SJSA1 (cell line): ENCODE measurements at regions not wholly inside any gene's neighbourhood (a gene's known extent, or its start where the extent isn't known, plus 50 kb on each side); places are given as distances from the start of the nearest gene placed in this dataset.
"Not testable (repeated sequence)": the region's sequence is repeated elsewhere in the genome, so short reads cannot be mapped to it uniquely, and the experiment has no call there.

ENCODE experiments used
- DNase-seq, 2 experiments: peaks; one replicate each; pipeline ENCODE4 v3.0.0-alpha.2; 2015 to 2020; ENCODE audit warnings: low spot score in 2 of 2, low read depth in 1 of 2
- H3K27ac ChIP-seq: fragments of 250-450 bp; sonication (Bioruptor Pico); 2 replicates; pipeline ENCODE4 v1.5.1; 2020; ENCODE audit warnings: mild to moderate bottlenecking, moderate library complexity
- H3K27me3 ChIP-seq: fragments of 250-450 bp; sonication (Bioruptor Pico); replicated peaks from 2 replicates; pipeline ENCODE4 v1.5.1; 2020; ENCODE audit warnings: mild to moderate bottlenecking, moderate library complexity
- H3K36me3 ChIP-seq: fragments of 250-450 bp; sonication (Bioruptor Pico); 2 replicates; pipeline ENCODE4 v1.5.1; 2020; ENCODE audit warnings: mild to moderate bottlenecking
- H3K4me1 ChIP-seq: fragments of 250-450 bp; sonication (Bioruptor Pico); replicated peaks from 2 replicates; pipeline ENCODE4 v1.6.1; 2021; ENCODE audit warnings: mild to moderate bottlenecking
- H3K4me3 ChIP-seq: fragments of 250-450 bp; sonication (Bioruptor Pico); 2 replicates; pipeline ENCODE4 v1.5.1; 2020; ENCODE audit warnings: mild to moderate bottlenecking
- H3K9me3 ChIP-seq: fragments of 250-450 bp; sonication (Bioruptor Pico); replicated peaks from 2 replicates; pipeline ENCODE4 v1.5.1; 2020; ENCODE audit warnings: mild to moderate bottlenecking

DNA sequence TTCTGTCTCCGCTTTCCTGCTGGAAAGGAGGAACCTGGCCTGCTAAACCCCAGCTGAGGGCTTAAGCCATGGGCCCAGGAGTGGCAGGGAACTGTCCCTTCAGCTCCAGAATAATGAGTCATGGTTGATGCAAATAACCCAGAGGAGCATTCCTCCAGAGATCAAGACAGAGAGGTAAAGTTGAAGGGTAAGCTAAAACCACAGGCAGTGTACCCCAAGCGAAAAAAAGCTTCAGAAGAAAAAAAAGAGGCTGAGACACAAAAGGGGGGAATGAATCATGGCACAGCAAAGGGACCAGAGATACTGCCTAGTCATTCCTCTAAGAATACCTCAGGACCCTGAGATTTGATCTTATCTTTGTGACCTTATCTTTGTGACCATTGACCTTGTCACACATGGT is 199.5 kb upstream of the TAS2R1 start:
- Histone ChIP-seq H3K36me3 (no peaks in the 10 kb centered on the region), H3K9me3 (no peaks in the 10 kb centered on the region), H3K27ac (no peak overlapping the region), H3K4me3 (no peak overlapping the region), H3K4me1 (no peaks in the 10 kb centered on the region; the same call in 1 of the 2 replicates), H3K27me3 (no peaks in the 10 kb centered on the region)
- peak in 1 of 2 experiments; percentile 14 for DNase-seq

DNA sequence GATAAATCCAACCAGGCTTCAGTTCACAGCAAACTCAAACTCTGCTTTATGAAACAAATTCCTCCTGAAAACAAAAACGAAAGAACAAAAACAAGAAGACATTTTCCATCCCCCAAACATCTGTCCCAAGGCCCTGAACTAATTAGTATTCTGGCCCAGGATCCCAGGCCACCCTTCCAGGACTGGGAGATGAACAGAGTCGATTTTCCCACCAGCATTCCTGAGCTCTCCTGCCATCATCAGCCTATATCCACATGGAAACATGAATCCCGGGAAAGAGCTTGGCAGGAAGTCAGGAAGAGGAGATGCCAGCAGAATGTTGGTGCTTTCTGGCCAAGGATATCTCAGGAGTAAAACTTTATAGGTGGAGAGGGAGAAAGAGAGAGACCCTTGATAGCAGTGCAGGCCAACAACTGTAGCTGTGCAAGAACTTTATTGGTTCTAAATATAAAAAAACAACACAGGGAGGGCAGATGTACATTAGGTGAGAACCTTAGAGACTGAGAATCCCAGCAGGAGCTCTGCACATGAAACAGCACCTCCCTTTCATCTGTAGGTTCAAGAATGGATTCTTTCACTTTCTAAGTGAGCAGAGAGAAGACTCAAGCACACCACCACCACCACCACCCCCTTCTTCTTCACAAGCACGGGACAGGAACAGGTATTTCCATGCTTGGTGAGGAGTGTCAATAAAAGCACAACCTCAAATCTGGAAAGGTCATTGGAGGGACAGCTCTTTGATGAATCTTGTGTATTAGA is 190.7 kb upstream of the TAS2R1 start:
- H3K27me3 ChIP-seq: no peaks in the 10 kb centered on the region
- no peaks in the 10 kb centered on the region for H3K9me3 ChIP-seq
- no peaks in the 10 kb centered on the region for H3K4me1 ChIP-seq
- DNase-seq: no peak
- no peaks in the 10 kb centered on the region for H3K36me3 ChIP-seq
- H3K27ac ChIP-seq: no peak overlapping the region
- H3K4me3 ChIP-seq: no peak overlapping the region

DNA sequence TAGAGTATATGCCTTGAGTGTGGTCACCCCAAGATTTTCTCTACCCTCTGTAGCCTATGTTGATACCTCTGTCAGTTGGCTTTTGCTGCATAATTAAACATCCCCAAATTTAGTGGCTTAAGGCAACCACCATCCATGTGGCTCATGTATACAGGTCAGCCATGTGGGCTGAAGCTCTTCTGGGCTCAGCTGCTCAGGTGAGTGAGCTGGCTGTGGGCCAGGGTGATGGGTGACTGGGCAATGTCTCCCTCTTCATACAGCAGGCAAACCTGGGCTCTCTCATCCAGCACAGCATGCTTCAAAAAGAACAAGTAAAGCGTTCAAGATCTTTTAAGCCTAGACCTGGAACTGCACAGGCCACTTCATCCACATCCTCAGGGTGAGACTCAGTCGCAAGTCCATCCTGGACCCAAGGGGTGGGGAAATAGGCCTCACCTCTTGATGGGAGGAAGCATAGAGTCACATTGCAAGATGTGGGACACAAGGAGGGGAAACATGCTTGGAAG is 188.2 kb upstream of the TAS2R1 start:
- no peaks in the 10 kb centered on the region for H3K9me3 ChIP-seq
- H3K4me1 ChIP-seq: no peaks in the 10 kb centered on the region
- no peaks in the 10 kb centered on the region for H3K27me3 ChIP-seq
- H3K27ac ChIP-seq: no peak overlapping the region
- no peaks in the 10 kb centered on the region for H3K36me3 ChIP-seq
- H3K4me3 ChIP-seq: no peak overlapping the region
- DNase-seq: no peak

DNA sequence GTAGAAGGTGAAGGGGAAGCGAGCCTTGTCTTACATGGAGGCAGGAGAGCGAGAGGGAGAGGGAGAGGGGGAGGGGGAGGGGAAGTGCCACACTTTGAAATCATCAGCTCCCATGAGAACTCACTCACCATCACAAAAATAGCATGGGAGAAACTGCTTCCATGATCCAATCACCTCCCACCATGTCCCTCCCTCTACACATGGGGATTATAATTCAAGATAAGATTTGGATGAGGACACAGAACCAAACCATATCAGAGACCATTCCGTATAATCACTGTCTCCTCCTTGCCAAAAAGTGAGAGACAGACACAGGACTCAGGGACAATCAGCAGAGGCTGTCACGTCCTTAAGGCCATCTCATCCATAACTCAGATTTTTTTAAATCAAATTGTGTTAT is 187.7 kb upstream of the TAS2R1 start:
- Histone ChIP-seq H3K4me3 (no peak overlapping the region), H3K27ac (no peak overlapping the region), H3K4me1 (no peaks in the 10 kb centered on the region), H3K9me3 (no peaks in the 10 kb centered on the region), H3K27me3 (no peaks in the 10 kb centered on the region), H3K36me3 (no peaks in the 10 kb centered on the region)
- DNase-seq: no peak

DNA sequence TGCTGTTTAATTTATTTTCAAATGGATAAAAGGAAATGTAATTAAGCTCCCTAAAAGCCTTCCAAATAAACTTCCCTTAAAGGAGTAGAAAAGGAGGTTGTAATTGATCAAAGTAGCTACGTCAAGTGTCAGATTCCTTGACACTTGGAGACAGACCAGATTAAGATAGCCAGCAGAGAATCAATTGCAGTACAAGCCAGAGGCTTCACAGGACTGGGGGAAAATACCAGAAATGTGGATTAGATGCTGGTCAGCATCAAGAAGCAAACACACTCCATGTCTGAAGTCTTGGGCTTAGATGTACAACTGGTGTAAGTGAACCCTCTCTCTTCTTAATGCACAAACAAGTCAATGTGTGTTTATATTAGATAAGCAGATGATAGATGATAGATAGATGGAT is 184.9 kb upstream of the TAS2R1 start:
- Histone ChIP-seq H3K36me3 (no peaks in the 10 kb centered on the region), H3K4me1 (no peaks in the 10 kb centered on the region)
- no peak for DNase-seq

DNA sequence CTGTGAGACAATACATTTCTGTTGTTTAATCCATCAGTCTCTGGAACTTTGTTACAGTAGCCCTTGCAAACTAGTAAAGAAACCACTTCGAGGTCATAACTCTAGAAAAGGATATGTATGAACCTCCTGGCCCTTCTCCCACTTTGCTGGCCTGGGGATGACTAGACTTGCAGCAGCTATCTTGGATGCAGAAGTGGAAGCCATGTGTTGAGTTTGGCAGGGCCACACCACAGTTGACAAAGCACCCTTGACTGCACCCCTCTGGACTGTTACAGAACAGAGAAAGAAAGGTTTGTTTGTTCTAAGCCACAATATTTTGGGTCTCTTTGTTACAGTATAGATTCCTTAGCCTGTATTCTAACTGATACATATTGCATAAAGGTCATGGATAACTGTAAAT is 183.2 kb upstream of the TAS2R1 start:
- no peaks in the 10 kb centered on the region for H3K27me3 ChIP-seq
- DNase-seq: no peak
- H3K4me1 ChIP-seq: no peaks in the 10 kb centered on the region
- no peaks in the 10 kb centered on the region for H3K36me3 ChIP-seq
- no peak overlapping the region for H3K27ac ChIP-seq
- H3K9me3 ChIP-seq: no peaks in the 10 kb centered on the region
- H3K4me3 ChIP-seq: no peak overlapping the region

More for the DNA sequence above, 184.9 kb upstream of the TAS2R1 start:
- Histone ChIP-seq H3K27ac (no peak overlapping the region), H3K9me3 (no peaks in the 10 kb centered on the region), H3K4me3 (no peak overlapping the region), H3K27me3 (no peaks in the 10 kb centered on the region)

DNA sequence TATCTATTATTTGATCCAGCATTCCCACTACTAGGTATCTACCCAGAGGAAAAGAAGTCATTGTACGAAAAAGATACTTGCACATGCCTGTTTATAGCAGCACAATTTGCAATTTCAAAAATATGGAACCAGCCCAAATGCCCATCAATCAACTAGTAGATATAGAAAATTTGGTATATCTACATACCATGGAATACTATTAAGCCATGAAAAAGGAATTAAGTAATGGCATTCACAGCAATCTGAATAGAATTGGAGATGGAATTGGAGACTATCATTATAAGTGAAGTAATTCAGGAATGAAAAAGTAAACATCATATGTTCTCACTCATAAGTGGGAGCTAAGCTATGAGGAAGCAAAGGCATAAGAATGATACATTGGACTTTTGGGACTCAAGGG is 177.2 kb upstream of the TAS2R1 start:
- H3K4me3 ChIP-seq, H3K4me1 ChIP-seq, H3K27ac ChIP-seq, H3K27me3 ChIP-seq, DNase-seq, H3K36me3 ChIP-seq, H3K9me3 ChIP-seq: not testable (repeated sequence)

DNA sequence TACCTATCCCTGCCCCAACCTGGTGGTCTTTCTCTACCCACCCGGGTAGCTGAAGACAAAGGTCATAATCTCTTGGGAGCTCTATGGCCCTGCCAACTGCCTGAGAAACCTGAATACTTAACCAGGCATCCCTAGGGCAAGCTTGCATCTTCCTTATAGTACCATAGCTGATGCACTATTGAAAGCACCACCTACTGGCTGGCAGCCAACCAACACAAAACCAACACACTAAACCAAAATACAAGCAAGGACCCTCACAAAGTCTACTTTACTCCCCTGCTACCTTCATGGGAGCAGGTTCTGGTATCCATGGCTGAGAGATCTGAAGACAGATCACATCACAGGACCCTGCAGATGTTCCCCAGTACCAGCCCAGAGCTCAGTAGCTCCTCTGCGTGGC is 171.8 kb upstream of the TAS2R1 start:
- Histone ChIP-seq H3K4me3 (no peak overlapping the region), H3K4me1 (no peaks in the 10 kb centered on the region), H3K27me3 (no peaks in the 10 kb centered on the region), H3K27ac (no peak overlapping the region), H3K9me3 (0 out of 2 replicates have a peak, but pooled peaks cover 2% of the 10 kb centered on the region), H3K36me3 (no peaks in the 10 kb centered on the region)
- DNase-seq: no peak

DNA sequence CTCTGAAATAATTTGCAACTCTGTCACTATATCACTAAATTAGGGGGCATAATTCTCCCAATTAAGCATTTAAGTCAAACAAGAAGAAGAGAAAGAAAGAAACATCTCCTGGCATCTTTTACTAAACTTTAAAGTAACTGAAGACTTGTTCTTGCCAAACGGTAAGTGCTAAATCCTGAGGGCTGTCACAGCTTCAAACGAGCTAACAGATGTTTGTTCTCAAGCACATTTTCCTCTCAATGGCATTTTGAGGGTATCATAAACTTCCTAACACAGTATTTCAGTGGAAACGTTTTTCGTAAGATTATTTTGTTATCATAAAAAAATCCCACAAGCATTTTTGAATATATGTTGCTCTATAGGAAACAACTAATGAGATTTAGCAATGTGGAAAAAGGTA is 169.5 kb upstream of the TAS2R1 start:
- DNase-seq: no peak
- H3K4me1 ChIP-seq: no peaks in the 10 kb centered on the region
- no peaks in the 10 kb centered on the region for H3K36me3 ChIP-seq
- H3K4me3 ChIP-seq: no peak overlapping the region
- H3K27me3 ChIP-seq: no peaks in the 10 kb centered on the region
- H3K9me3 ChIP-seq: 0 out of 2 replicates have a peak, but pooled peaks cover 2% of the 10 kb centered on the region
- H3K27ac ChIP-seq: no peak overlapping the region

DNA sequence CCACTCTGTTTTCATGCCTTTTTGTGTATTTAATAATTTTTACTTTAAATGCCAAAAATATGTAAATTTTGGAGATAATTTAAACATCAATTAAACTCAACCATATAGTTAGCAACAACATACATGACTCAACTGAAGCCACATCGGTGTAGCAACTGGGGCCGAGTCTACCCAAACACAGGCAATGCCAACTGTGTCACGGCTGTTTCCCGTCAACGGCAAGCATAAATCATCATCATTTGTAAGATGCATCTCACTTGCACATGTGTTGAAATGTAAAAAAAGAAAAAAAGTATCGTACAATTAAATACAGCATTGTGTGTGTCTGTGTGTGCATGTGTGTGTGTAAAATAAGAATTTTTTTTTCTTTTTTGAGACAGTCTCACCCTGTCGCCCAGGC is 160.1 kb upstream of the TAS2R1 start:
- Histone ChIP-seq H3K4me3 (no peak overlapping the region), H3K36me3 (no peaks in the 10 kb centered on the region), H3K27ac (no peak overlapping the region), H3K4me1 (no peaks in the 10 kb centered on the region), H3K9me3 (no peaks in the 10 kb centered on the region), H3K27me3 (no peaks in the 10 kb centered on the region)
- no peak for DNase-seq

DNA sequence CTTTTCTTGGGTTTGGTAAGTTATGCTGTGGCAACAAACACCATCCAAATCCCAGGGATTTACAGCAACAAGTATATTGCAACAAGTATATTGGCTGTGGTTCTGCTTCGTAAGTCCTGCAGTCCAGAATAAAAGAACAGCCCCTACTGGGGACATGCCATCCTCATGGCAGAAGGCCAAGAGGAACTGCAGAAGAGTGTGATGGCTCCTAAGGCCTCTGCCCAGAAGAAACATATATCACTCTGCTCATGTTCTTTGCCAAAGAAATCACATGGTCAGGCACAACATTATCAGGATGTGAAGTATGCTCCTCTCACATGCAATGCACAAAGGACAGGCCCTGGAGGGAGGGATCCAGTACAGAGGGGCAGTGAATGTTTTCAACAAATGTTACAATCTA is 159.6 kb upstream of the TAS2R1 start:
- Histone ChIP-seq H3K9me3 (no peaks in the 10 kb centered on the region), H3K4me3 (no peak overlapping the region), H3K27me3 (no peaks in the 10 kb centered on the region), H3K27ac (no peak overlapping the region), H3K4me1 (no peaks in the 10 kb centered on the region), H3K36me3 (no peaks in the 10 kb centered on the region)
- DNase-seq: no peak

DNA sequence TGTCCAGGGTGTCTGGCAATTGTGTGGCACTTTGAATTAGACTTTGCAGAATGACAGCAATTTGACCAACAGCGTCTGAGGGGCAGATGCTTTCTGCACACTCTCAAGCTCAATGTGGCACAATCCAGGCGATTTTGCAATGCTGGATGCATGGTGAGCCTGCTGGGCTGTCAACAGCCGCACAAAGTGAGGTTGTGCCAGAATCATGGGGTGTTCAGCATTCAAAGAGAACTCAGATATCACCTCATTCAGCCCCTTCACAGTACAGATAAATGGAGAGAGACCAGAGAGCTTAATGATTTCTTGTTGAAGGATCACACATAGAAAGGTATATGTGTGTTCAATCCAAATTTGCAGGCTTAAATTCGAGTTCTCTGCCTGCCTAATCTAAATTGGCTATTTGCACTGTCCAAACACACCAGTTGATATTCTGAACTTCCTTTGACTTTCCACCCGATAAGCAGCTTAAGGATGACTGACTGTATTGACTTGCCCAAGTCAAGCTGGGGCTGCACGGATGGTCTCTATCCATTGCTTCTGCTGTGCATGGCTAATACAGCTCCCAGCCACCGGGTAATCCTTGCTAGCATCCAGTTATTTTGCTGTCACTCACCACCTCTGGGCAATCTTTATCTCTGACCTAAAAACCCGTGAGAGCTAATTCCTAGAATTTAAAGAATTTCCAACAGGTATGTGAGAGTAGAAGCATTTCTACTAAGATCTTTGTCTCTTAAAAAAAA is 157.9 kb upstream of the TAS2R1 start:
- H3K4me1 ChIP-seq: no peaks in the 10 kb centered on the region
- H3K27me3 ChIP-seq: no peaks in the 10 kb centered on the region
- no peak overlapping the region for H3K4me3 ChIP-seq
- H3K36me3 ChIP-seq: no peaks in the 10 kb centered on the region
- DNase-seq: no peak
- H3K27ac ChIP-seq: no peak overlapping the region
- no peaks in the 10 kb centered on the region for H3K9me3 ChIP-seq

DNA sequence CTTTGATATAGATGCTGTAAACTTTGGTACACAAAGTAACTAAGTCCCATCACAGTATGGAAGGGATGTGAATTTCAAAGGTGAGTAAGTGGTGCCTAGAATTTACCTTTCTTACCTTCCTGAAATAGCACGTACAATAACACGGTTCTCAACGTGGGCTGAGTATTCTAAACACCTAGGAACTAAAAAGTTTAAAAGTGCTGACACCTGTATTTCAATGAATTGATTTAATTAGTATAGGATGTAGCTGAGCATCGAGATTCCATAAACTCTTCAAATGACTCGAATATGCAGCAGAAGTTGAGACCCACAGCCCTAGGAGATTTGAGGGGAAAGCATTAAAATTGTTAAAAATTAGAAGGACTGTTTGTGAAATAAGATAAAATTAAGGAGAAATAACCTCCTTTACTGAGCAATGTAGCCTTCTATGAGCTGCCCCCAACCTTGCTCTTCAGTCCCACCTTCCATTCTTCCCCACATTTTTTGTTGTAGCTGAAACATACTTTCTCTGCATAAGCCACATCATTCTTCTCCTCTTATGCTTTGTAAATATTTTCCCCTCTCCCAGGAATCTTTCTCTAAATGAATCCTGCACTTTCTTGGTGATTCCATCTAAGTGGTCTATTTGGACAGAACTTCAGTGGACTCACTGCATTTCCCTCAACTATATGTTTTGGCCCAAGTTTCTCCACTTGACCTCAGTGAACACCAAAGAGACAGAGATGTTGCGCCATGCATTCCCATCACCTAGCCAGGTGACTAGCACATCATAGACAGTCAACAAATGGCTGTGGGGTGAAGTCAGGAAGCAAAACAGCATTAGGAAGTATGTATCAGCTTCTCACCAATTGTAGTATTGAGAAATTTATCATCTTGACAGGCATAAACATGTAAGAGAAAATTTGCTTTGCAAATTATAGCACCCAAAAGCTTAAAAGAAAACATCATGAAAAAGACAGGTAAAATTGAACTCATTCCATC is 156.5 kb upstream of the TAS2R1 start:
- no peak for DNase-seq
- H3K27ac ChIP-seq: no peak overlapping the region
- no peaks in the 10 kb centered on the region for H3K27me3 ChIP-seq
- H3K4me1 ChIP-seq: no peaks in the 10 kb centered on the region
- no peaks in the 10 kb centered on the region for H3K36me3 ChIP-seq
- H3K9me3 ChIP-seq: no peaks in the 10 kb centered on the region
- H3K4me3 ChIP-seq: no peak overlapping the region
